ENCODE measurements at regions not wholly inside any gene's neighbourhood (a gene's known extent, or its start where the extent isn't known, plus 50 kb on each side); places are given as distances from the start of the nearest gene placed in this dataset.

GRCh38 chr5:24765219-24765618, 120.4 kb upstream of the CDH10 start (continued):
- TF ChIP-seq, protein P1, sequence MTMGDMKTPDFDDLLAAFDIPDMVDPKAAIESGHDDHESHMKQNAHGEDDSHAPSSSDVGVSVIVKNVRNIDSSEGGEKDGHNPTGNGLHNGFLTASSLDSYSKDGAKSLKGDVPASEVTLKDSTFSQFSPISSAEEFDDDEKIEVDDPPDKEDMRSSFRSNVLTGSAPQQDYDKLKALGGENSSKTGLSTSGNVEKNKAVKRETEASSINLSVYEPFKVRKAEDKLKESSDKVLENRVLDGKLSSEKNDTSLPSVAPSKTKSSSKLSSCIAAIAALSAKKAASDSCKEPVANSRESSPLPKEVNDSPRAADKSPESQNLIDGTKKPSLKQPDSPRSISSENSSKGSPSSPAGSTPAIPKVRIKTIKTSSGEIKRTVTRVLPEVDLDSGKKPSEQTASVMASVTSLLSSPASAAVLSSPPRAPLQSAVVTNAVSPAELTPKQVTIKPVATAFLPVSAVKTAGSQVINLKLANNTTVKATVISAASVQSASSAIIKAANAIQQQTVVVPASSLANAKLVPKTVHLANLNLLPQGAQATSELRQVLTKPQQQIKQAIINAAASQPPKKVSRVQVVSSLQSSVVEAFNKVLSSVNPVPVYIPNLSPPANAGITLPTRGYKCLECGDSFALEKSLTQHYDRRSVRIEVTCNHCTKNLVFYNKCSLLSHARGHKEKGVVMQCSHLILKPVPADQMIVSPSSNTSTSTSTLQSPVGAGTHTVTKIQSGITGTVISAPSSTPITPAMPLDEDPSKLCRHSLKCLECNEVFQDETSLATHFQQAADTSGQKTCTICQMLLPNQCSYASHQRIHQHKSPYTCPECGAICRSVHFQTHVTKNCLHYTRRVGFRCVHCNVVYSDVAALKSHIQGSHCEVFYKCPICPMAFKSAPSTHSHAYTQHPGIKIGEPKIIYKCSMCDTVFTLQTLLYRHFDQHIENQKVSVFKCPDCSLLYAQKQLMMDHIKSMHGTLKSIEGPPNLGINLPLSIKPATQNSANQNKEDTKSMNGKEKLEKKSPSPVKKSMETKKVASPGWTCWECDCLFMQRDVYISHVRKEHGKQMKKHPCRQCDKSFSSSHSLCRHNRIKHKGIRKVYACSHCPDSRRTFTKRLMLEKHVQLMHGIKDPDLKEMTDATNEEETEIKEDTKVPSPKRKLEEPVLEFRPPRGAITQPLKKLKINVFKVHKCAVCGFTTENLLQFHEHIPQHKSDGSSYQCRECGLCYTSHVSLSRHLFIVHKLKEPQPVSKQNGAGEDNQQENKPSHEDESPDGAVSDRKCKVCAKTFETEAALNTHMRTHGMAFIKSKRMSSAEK (CRISPR knock-in tag; IDR thresholded peaks at IDR 0.05; ENCODE audit: borderline replicate concordance): no peak
- TF ChIP-seq MAX (CRISPR knock-in tag; IDR thresholded peaks at IDR 0.05): no peak
- TF ChIP-seq NR3C1 (CRISPR knock-in tag; conservative IDR thresholded peaks at IDR 0.05; ENCODE audit: low read depth): no peak
- no peak for TF ChIP-seq JAZF1 (CRISPR knock-in tag; IDR thresholded peaks at IDR 0.05)
- TF ChIP-seq ETV6 (CRISPR knock-in tag; IDR thresholded peaks at IDR 0.05): no peak
- no peak for TF ChIP-seq FOXJ3 (CRISPR knock-in tag; IDR thresholded peaks at IDR 0.05; ENCODE audit: borderline replicate concordance)
- TF ChIP-seq, protein P2, sequence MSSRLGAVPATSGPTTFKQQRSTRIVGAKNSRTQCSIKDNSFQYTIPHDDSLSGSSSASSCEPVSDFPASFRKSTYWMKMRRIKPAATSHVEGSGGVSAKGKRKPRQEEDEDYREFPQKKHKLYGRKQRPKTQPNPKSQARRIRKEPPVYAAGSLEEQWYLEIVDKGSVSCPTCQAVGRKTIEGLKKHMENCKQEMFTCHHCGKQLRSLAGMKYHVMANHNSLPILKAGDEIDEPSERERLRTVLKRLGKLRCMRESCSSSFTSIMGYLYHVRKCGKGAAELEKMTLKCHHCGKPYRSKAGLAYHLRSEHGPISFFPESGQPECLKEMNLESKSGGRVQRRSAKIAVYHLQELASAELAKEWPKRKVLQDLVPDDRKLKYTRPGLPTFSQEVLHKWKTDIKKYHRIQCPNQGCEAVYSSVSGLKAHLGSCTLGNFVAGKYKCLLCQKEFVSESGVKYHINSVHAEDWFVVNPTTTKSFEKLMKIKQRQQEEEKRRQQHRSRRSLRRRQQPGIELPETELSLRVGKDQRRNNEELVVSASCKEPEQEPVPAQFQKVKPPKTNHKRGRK (CRISPR knock-in tag; IDR thresholded peaks at IDR 0.05; ENCODE audit: borderline replicate concordance): no peak
- no peak for TF ChIP-seq TCF7 (CRISPR knock-in tag; IDR thresholded peaks at IDR 0.05; ENCODE audit: low read depth)
- no peak for TF ChIP-seq SOX15 (CRISPR knock-in tag; IDR thresholded peaks at IDR 0.05)

- ATAC-seq: no peak
- POLR2A ChIA-PET: no interaction called here
- TF ChIP-seq NFE2L1 (CRISPR knock-in tag; IDR thresholded peaks at IDR 0.05) (no peak), ZNF423 (CRISPR knock-in tag; IDR thresholded peaks at IDR 0.05) (no peak), ZNF671 (CRISPR knock-in tag; IDR thresholded peaks at IDR 0.05) (no peak), GRHL2 (CRISPR knock-in tag; IDR thresholded peaks at IDR 0.05; ENCODE audit: insufficient replicate concordance, severe bottlenecking) (no peak)
- TF ChIP-seq, protein P1 (CRISPR knock-in tag; IDR thresholded peaks at IDR 0.05; ENCODE audit: borderline replicate concordance): no peak
- TF ChIP-seq, protein P3, sequence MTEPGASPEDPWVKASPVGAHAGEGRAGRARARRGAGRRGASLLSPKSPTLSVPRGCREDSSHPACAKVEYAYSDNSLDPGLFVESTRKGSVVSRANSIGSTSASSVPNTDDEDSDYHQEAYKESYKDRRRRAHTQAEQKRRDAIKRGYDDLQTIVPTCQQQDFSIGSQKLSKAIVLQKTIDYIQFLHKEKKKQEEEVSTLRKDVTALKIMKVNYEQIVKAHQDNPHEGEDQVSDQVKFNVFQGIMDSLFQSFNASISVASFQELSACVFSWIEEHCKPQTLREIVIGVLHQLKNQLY (CRISPR knock-in tag; IDR thresholded peaks at IDR 0.05): no peak
- no peaks in the 10 kb centered on the region; the same call in 1 of the 2 replicates for H3K27me3 Mint-ChIP-seq (ENCODE audit: low read depth)
- no peak for DNase-seq (ENCODE audit: low spot score)
- H3K36me3 Mint-ChIP-seq: no peaks in the 10 kb centered on the region
- peaks cover 24% of the 10 kb centered on the region for H3K9me3 Mint-ChIP-seq
- CTCF ChIA-PET: no interaction called here
- no peak overlapping the region for H3K4me3 Mint-ChIP-seq
- no peak overlapping the region for H3K27ac Mint-ChIP-seq
- peaks cover 6% of the 10 kb centered on the region; the same call in 1 of the 2 replicates for H3K4me1 Mint-ChIP-seq
Observed at GRCh38 chr5:24750355-24750754, 105.6 kb upstream of the CDH10 start.

All from WTC11 (cell line).